ENCODE measurements at regions not wholly inside any gene's neighbourhood (a gene's known extent, or its start where the extent isn't known, plus 50 kb on each side); places are given as distances from the start of the nearest gene placed in this dataset.

- TF ChIP-seq CTCF (IDR thresholded peaks at IDR 0.05) (no peak), ZFX (IDR thresholded peaks at IDR 0.05; ENCODE audit: borderline replicate concordance) (no peak)
Observed at GRCh38 chr15:25106209-25106608, 151.4 kb downstream of the SNRPN start.
